ENCODE measurements at regions not wholly inside any gene's neighbourhood (a gene's known extent, or its start where the extent isn't known, plus 50 kb on each side); places are given as distances from the start of the nearest gene placed in this dataset.

- no peak overlapping the region for H3K27ac ChIP-seq
- H4K20me1 ChIP-seq: no peaks in the 10 kb centered on the region
- no peak for TF ChIP-seq Cebpa-rat (IDR thresholded peaks at IDR 0.05)
- H3K27me3 ChIP-seq: no peaks in the 10 kb centered on the region
- peaks cover 4% of the 10 kb centered on the region for H3K9me3 ChIP-seq
- no peaks in the 10 kb centered on the region for H3K36me3 ChIP-seq
- H3K4me2 ChIP-seq: no peak overlapping the region
- no peak overlapping the region for H3K4me3 ChIP-seq
- H3K9ac ChIP-seq: no peak overlapping the region
- no peaks in the 10 kb centered on the region for H3K4me1 ChIP-seq
Observed at GRCh38 chr12:93944911-93945310, 203.5 kb upstream of the PLXNC1 start.

GRCh38 chr12:93946542-93947150, 201.7 kb upstream of the PLXNC1 start:
- Histone ChIP-seq H3K4me3 (no peak overlapping the region), H4K20me1 (no peaks in the 10 kb centered on the region), H3K4me2 (no peak overlapping the region), H3K4me1 (no peaks in the 10 kb centered on the region), H3K27ac (no peak overlapping the region), H3K9ac (no peak overlapping the region), H3K9me3 (peaks cover 4% of the 10 kb centered on the region), H3K36me3 (no peaks in the 10 kb centered on the region), H3K27me3 (no peaks in the 10 kb centered on the region)
- TF ChIP-seq Cebpa-rat (IDR thresholded peaks at IDR 0.05): no peak

GRCh38 chr12:93947486-93947885, 200.9 kb upstream of the PLXNC1 start:
- H3K4me3 ChIP-seq: no peak overlapping the region
- H3K27ac ChIP-seq: no peak overlapping the region
- no peak for TF ChIP-seq Cebpa-rat (IDR thresholded peaks at IDR 0.05)
- H4K20me1 ChIP-seq: no peaks in the 10 kb centered on the region
- H3K9me3 ChIP-seq: peaks cover 4% of the 10 kb centered on the region
- no peaks in the 10 kb centered on the region for H3K4me1 ChIP-seq
- no peaks in the 10 kb centered on the region for H3K27me3 ChIP-seq
- H3K9ac ChIP-seq: no peak overlapping the region
- H3K36me3 ChIP-seq: no peaks in the 10 kb centered on the region
- H3K4me2 ChIP-seq: no peak overlapping the region

GRCh38 chr12:93950311-93950710, 198.1 kb upstream of the PLXNC1 start:
- no peak overlapping the region for H3K9ac ChIP-seq
- H3K27ac ChIP-seq: no peak overlapping the region
- no peak overlapping the region for H3K4me2 ChIP-seq
- no peaks in the 10 kb centered on the region for H3K36me3 ChIP-seq
- no peak for TF ChIP-seq Cebpa-rat (IDR thresholded peaks at IDR 0.05)
- no peaks in the 10 kb centered on the region for H4K20me1 ChIP-seq
- H3K4me3 ChIP-seq: no peak overlapping the region
- H3K9me3 ChIP-seq: peaks cover 4% of the 10 kb centered on the region
- H3K4me1 ChIP-seq: no peaks in the 10 kb centered on the region
- H3K27me3 ChIP-seq: no peaks in the 10 kb centered on the region

- no peak for TF ChIP-seq Cebpa-rat (IDR thresholded peaks at IDR 0.05)
- Histone ChIP-seq H3K4me1 (no peaks in the 10 kb centered on the region), H3K27ac (no peak overlapping the region), H3K36me3 (no peaks in the 10 kb centered on the region), H3K9me3 (peaks cover 16% of the 10 kb centered on the region), H3K9ac (no peak overlapping the region), H3K27me3 (no peaks in the 10 kb centered on the region), H3K4me2 (no peak overlapping the region), H3K4me3 (no peak overlapping the region), H4K20me1 (no peaks in the 10 kb centered on the region)
Observed at GRCh38 chr12:93954166-93955112, 193.9 kb upstream of the PLXNC1 start.

- no peak for TF ChIP-seq Cebpa-rat (IDR thresholded peaks at IDR 0.05)
- Histone ChIP-seq H4K20me1 (no peaks in the 10 kb centered on the region), H3K4me2 (no peak overlapping the region), H3K27me3 (no peaks in the 10 kb centered on the region), H3K9me3 (peaks cover 14% of the 10 kb centered on the region), H3K4me1 (no peaks in the 10 kb centered on the region), H3K36me3 (no peaks in the 10 kb centered on the region), H3K27ac (no peak overlapping the region), H3K9ac (no peak overlapping the region), H3K4me3 (no peak overlapping the region)
Observed at GRCh38 chr12:93956551-93956950, 191.8 kb upstream of the PLXNC1 start.

GRCh38 chr12:93957168-93957567, 191.2 kb upstream of the PLXNC1 start:
- no peak overlapping the region for H3K9ac ChIP-seq
- no peak overlapping the region for H3K27ac ChIP-seq
- H3K9me3 ChIP-seq: peaks cover 16% of the 10 kb centered on the region
- H3K4me1 ChIP-seq: no peaks in the 10 kb centered on the region
- no peak for TF ChIP-seq Cebpa-rat (IDR thresholded peaks at IDR 0.05)
- no peaks in the 10 kb centered on the region for H4K20me1 ChIP-seq
- no peaks in the 10 kb centered on the region for H3K27me3 ChIP-seq
- no peaks in the 10 kb centered on the region for H3K36me3 ChIP-seq
- H3K4me2 ChIP-seq: no peak overlapping the region
- H3K4me3 ChIP-seq: no peak overlapping the region

GRCh38 chr12:93957870-93958269, 190.5 kb upstream of the PLXNC1 start:
- Histone ChIP-seq H3K27ac (no peak overlapping the region), H3K27me3 (no peaks in the 10 kb centered on the region), H3K4me1 (no peaks in the 10 kb centered on the region), H3K9ac (no peak overlapping the region), H3K9me3 (peaks cover 23% of the 10 kb centered on the region), H3K4me2 (no peak overlapping the region), H4K20me1 (no peaks in the 10 kb centered on the region), H3K4me3 (no peak overlapping the region), H3K36me3 (no peaks in the 10 kb centered on the region)
- TF ChIP-seq Cebpa-rat (IDR thresholded peaks at IDR 0.05): no peak

- Histone ChIP-seq H3K4me1 (no peaks in the 10 kb centered on the region), H3K27ac (no peak overlapping the region), H4K20me1 (no peaks in the 10 kb centered on the region), H3K4me2 (no peak overlapping the region), H3K9ac (no peak overlapping the region), H3K27me3 (no peaks in the 10 kb centered on the region), H3K4me3 (no peak overlapping the region), H3K36me3 (no peaks in the 10 kb centered on the region), H3K9me3 (peaks cover 24% of the 10 kb centered on the region)
- TF ChIP-seq Cebpa-rat (IDR thresholded peaks at IDR 0.05): no peak
Observed at GRCh38 chr12:93959657-93960056, 188.7 kb upstream of the PLXNC1 start.

- no peaks in the 10 kb centered on the region for H3K27me3 ChIP-seq
- H4K20me1 ChIP-seq: no peaks in the 10 kb centered on the region
- no peak overlapping the region for H3K27ac ChIP-seq
- H3K9me3 ChIP-seq: peaks cover 24% of the 10 kb centered on the region
- H3K36me3 ChIP-seq: no peaks in the 10 kb centered on the region
- no peak overlapping the region for H3K4me2 ChIP-seq
- no peak overlapping the region for H3K9ac ChIP-seq
- TF ChIP-seq Cebpa-rat (IDR thresholded peaks at IDR 0.05): no peak
- H3K4me3 ChIP-seq: no peak overlapping the region
- no peaks in the 10 kb centered on the region for H3K4me1 ChIP-seq
Observed at GRCh38 chr12:93960521-93960920, 187.9 kb upstream of the PLXNC1 start.

Measured in BLaER1 (cell line).